HL-60 (cell line): ENCODE measurements at regions not wholly inside any gene's neighbourhood (a gene's known extent, or its start where the extent isn't known, plus 50 kb on each side); places are given as distances from the start of the nearest gene placed in this dataset.

ENCODE experiments used
- GABPA ChIP-seq: IDR thresholded peaks from 2 replicates; pipeline ENCODE4 v1.6.1; 2012; ENCODE audit warnings: low read depth
- POLR2AphosphoS5 ChIP-seq: IDR thresholded peaks from 2 replicates; pipeline ENCODE4 v1.6.1; 2012; ENCODE audit warnings: low read depth
- TF ChIP-seq, protein P1 (sequence below): IDR thresholded peaks from one replicate; pipeline ENCODE4 v1.5.1; 2011; ENCODE audit warnings: low read length, control low read depth, inconsistent platforms; ENCODE audit not compliant: insufficient read depth
- TF ChIP-seq, protein P2 (sequence below): IDR thresholded peaks from 2 replicates; pipeline ENCODE4 v1.6.1; 2012; ENCODE audit warnings: low read depth; ENCODE audit not compliant: insufficient replicate concordance

DNA sequence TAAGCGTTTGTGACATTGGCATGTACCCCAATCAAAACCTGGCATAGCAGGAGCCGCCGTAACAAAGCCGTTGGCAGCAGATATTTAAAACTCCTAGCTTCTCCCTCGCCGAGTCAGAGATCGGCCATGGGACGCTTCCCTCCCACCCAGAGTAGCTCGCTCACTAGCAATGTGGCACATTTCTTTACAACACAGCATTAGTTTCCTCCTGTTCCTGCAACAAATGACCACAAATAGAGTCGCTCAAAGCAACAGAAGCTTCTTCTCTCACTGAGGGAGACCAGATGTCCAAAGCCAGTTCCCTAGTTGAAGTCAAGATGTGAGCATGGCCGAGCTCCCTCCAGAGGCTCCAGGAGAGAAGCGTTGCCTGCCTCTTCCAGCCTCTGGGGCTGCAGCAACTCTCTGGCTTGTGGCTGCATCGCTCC lies 106.7 kb downstream of the RBFOX3 start:
- TF ChIP-seq, protein P1, sequence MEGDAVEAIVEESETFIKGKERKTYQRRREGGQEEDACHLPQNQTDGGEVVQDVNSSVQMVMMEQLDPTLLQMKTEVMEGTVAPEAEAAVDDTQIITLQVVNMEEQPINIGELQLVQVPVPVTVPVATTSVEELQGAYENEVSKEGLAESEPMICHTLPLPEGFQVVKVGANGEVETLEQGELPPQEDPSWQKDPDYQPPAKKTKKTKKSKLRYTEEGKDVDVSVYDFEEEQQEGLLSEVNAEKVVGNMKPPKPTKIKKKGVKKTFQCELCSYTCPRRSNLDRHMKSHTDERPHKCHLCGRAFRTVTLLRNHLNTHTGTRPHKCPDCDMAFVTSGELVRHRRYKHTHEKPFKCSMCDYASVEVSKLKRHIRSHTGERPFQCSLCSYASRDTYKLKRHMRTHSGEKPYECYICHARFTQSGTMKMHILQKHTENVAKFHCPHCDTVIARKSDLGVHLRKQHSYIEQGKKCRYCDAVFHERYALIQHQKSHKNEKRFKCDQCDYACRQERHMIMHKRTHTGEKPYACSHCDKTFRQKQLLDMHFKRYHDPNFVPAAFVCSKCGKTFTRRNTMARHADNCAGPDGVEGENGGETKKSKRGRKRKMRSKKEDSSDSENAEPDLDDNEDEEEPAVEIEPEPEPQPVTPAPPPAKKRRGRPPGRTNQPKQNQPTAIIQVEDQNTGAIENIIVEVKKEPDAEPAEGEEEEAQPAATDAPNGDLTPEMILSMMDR = no peak
- TF ChIP-seq POLR2AphosphoS5 (no peak), GABPA (no peak)
- TF ChIP-seq, protein P2, sequence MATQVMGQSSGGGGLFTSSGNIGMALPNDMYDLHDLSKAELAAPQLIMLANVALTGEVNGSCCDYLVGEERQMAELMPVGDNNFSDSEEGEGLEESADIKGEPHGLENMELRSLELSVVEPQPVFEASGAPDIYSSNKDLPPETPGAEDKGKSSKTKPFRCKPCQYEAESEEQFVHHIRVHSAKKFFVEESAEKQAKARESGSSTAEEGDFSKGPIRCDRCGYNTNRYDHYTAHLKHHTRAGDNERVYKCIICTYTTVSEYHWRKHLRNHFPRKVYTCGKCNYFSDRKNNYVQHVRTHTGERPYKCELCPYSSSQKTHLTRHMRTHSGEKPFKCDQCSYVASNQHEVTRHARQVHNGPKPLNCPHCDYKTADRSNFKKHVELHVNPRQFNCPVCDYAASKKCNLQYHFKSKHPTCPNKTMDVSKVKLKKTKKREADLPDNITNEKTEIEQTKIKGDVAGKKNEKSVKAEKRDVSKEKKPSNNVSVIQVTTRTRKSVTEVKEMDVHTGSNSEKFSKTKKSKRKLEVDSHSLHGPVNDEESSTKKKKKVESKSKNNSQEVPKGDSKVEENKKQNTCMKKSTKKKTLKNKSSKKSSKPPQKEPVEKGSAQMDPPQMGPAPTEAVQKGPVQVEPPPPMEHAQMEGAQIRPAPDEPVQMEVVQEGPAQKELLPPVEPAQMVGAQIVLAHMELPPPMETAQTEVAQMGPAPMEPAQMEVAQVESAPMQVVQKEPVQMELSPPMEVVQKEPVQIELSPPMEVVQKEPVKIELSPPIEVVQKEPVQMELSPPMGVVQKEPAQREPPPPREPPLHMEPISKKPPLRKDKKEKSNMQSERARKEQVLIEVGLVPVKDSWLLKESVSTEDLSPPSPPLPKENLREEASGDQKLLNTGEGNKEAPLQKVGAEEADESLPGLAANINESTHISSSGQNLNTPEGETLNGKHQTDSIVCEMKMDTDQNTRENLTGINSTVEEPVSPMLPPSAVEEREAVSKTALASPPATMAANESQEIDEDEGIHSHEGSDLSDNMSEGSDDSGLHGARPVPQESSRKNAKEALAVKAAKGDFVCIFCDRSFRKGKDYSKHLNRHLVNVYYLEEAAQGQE = no peak
